ENCODE measurements at regions not wholly inside any gene's neighbourhood (a gene's known extent, or its start where the extent isn't known, plus 50 kb on each side); places are given as distances from the start of the nearest gene placed in this dataset.

DNA sequence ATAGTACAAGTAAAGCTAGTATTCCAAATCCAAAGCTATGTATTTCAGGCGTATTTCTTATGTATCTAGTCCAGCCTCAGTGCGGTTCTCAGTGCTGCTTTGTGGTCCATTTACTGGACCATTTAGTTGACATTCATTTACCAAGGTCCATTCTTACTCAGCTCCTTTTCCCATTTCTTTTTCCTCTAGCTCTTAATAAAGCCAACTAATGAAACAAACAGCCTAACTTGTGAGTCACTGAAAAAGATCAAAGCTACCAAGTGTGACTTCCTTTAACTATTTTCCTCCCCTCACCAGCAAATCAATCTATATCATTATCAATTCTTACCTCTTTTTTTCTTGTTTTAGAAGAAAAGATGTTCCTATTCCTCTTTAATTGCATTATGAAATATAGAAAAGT lies 64.0 kb downstream of the CYB561 start:
- TF ChIP-seq, protein P1, sequence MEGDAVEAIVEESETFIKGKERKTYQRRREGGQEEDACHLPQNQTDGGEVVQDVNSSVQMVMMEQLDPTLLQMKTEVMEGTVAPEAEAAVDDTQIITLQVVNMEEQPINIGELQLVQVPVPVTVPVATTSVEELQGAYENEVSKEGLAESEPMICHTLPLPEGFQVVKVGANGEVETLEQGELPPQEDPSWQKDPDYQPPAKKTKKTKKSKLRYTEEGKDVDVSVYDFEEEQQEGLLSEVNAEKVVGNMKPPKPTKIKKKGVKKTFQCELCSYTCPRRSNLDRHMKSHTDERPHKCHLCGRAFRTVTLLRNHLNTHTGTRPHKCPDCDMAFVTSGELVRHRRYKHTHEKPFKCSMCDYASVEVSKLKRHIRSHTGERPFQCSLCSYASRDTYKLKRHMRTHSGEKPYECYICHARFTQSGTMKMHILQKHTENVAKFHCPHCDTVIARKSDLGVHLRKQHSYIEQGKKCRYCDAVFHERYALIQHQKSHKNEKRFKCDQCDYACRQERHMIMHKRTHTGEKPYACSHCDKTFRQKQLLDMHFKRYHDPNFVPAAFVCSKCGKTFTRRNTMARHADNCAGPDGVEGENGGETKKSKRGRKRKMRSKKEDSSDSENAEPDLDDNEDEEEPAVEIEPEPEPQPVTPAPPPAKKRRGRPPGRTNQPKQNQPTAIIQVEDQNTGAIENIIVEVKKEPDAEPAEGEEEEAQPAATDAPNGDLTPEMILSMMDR (IDR thresholded peaks at IDR 0.05; ENCODE audit: low read length) = no peak
- no peak for TF ChIP-seq EZH2 (IDR thresholded peaks at IDR 0.05; ENCODE audit: borderline replicate concordance, low read length)
